Progenitor cell of endocrine pancreas (in vitro differentiated cells): ENCODE measurements at regions not wholly inside any gene's neighbourhood (a gene's known extent, or its start where the extent isn't known, plus 50 kb on each side); places are given as distances from the start of the nearest gene placed in this dataset.
"Not testable (repeated sequence)": the region's sequence is repeated elsewhere in the genome, so short reads cannot be mapped to it uniquely, and the experiment has no call there.

Experiments used
- DNase-seq: peaks from one replicate; pipeline ENCODE4 v3.0.0; 2021; ENCODE audit warnings: low spot score; ENCODE audit not compliant: unreplicated experiment
- H3K27ac Mint-ChIP-seq: 2 replicates; pipeline ENCODE4 v1.8.0; 2021; ENCODE audit warnings: mild to moderate bottlenecking, moderate library complexity, mixed read lengths
- H3K27me3 Mint-ChIP-seq: 2 replicates; pipeline ENCODE4 v1.8.0; 2021; ENCODE audit warnings: mixed read lengths
- H3K36me3 Mint-ChIP-seq: 2 replicates; pipeline ENCODE4 v1.8.0; 2022; ENCODE audit warnings: mixed read lengths; ENCODE audit not compliant: insufficient read depth
- H3K4me1 Mint-ChIP-seq: 2 replicates; pipeline ENCODE4 v1.8.0; 2021; ENCODE audit warnings: low read depth, mixed read lengths
- H3K4me3 Mint-ChIP-seq: 2 replicates; pipeline ENCODE4 v1.8.0; 2021; ENCODE audit warnings: low read depth, mild to moderate bottlenecking, moderate library complexity, mixed read lengths
- H3K9me3 Mint-ChIP-seq: 2 replicates; pipeline ENCODE4 v1.8.0; 2021; ENCODE audit warnings: low read depth, mixed read lengths
- CTCF ChIP-seq: fragments of 200-600 bp; sonication (generic); IDR thresholded peaks from one replicate; pipeline ENCODE4 v1.5.0; 2021; ENCODE audit warnings: antibody characterized with exemption, mild to moderate bottlenecking; ENCODE audit not compliant: unreplicated experiment

- Mint-ChIP-seq H3K9me3 (peaks cover 39% of the 10 kb centered on the region), H3K4me1 (no peaks in the 10 kb centered on the region), H3K36me3 (peaks cover 3% of the 10 kb centered on the region), H3K27me3 (no peaks in the 10 kb centered on the region), H3K4me3 (no peak overlapping the region), H3K27ac (peak overlapping the region; percentile 67)
- no peak for DNase-seq
- TF ChIP-seq CTCF, result no peak
These were observed 1515.9 kb upstream of the DEFB115 start for GRCh38 chr20:29741594-29741893.

DNA sequence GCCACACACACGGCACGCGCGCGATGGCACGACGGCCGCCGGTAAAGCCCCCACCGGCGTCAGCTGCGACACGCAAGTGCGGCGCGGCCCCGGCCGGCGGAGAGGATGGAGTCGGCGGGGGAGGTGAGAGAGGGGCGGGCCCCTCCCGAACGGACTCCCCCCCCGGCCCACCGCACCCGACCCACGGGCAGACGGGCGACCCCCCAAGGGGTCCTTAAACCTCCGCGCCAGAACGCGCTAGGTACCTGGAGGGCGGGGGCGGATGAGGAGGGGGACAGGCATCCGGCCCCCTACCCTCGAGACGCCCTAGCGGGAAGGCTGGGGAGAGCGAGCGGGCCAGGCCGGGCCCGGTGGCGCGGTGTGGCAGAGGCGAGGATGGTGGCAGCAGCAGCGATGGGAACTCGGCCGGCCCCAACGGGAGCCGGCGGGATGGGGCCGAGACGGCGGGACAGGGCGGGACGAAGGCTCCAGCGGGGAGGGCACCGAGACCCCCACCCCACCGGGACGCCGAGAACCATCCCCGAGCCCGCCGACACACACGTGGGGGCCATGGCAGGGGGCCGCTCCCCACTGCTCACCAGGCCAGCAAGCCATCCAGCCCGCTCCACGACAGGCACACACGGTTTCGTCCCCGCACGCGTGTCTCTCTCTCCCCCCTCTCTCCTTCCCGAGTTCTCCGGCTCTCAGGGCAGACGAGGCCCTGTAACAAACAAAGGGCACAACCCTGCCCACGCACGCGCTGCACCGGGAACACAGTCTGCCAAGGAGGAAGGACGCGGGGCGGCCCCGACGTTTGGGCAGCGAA, 1515.4 kb upstream of the DEFB115 start:
- Mint-ChIP-seq H3K4me3 (no peak overlapping the region), H3K36me3 (peaks cover 3% of the 10 kb centered on the region), H3K27me3 (no peaks in the 10 kb centered on the region), H3K27ac (no peak overlapping the region), H3K9me3 (peaks cover 40% of the 10 kb centered on the region), H3K4me1 (no peaks in the 10 kb centered on the region)
- no peak for DNase-seq
- TF ChIP-seq CTCF, result no peak

GRCh38 chr20:29742699-29743100, 1514.8 kb upstream of the DEFB115 start:
- DNase-seq, result no peak
- peaks cover 41% of the 10 kb centered on the region for H3K9me3 Mint-ChIP-seq
- no peak for TF ChIP-seq CTCF
- H3K27me3 Mint-ChIP-seq, result no peaks in the 10 kb centered on the region
- H3K4me3 Mint-ChIP-seq, result no peak overlapping the region
- H3K36me3 Mint-ChIP-seq, result peaks cover 2% of the 10 kb centered on the region
- H3K27ac Mint-ChIP-seq, result no peak overlapping the region
- H3K4me1 Mint-ChIP-seq, result no peaks in the 10 kb centered on the region

DNA sequence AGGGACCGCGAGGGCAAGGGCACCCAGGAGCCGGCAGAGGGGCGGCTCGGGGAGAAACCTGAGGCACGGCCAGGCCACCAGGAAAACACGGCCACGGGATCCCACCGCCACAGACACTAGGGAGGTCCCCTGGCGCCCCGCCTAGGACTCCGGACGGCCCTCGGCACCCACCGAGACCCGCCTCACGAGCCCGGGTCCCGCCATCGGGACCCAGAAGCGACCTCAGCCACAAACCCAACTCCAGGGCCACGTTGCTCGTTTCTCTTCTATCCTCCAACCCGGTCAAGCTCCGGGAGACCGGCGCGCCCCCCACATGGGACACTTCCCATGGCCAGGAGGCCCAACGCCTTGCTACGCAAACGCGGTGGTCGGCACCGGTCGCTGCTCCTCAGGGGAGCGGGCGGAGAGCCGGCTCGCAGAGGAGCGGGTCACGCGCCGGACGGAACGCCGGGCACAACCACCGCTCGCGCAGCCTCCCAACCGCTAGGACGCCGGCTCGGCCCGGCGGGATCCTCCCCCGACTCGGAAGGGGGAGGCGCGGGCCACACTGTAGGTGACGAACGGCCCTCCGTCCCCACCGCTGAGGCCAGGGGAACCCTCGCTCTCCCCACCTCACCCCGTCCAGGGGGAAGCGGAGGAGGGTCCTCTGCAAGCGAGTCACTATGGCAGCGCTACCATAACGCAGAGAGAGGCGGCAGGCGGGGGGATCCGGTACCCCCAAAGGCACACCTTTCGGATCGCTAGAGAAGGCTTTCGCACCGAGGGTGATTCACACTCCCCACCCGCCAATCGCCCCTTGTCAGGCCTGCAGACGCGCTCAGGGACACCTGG, 1514.1 kb upstream of the DEFB115 start:
- no peaks in the 10 kb centered on the region for H3K27me3 Mint-ChIP-seq
- H3K9me3 Mint-ChIP-seq, result peaks cover 41% of the 10 kb centered on the region
- H3K27ac Mint-ChIP-seq, result no peak overlapping the region
- H3K4me1 Mint-ChIP-seq, result no peaks in the 10 kb centered on the region
- peaks cover 2% of the 10 kb centered on the region for H3K36me3 Mint-ChIP-seq
- no peak for TF ChIP-seq CTCF
- no peak overlapping the region for H3K4me3 Mint-ChIP-seq
- DNase-seq, result no peak

GRCh38 chr20:29744071-29744470, 1513.4 kb upstream of the DEFB115 start:
- TF ChIP-seq CTCF, result no peak
- no peak for DNase-seq
- Mint-ChIP-seq H3K4me3 (no peak overlapping the region), H3K4me1 (no peaks in the 10 kb centered on the region), H3K27ac (no peak overlapping the region), H3K9me3 (peaks cover 37% of the 10 kb centered on the region), H3K27me3 (no peaks in the 10 kb centered on the region), H3K36me3 (peaks cover 2% of the 10 kb centered on the region)

DNA sequence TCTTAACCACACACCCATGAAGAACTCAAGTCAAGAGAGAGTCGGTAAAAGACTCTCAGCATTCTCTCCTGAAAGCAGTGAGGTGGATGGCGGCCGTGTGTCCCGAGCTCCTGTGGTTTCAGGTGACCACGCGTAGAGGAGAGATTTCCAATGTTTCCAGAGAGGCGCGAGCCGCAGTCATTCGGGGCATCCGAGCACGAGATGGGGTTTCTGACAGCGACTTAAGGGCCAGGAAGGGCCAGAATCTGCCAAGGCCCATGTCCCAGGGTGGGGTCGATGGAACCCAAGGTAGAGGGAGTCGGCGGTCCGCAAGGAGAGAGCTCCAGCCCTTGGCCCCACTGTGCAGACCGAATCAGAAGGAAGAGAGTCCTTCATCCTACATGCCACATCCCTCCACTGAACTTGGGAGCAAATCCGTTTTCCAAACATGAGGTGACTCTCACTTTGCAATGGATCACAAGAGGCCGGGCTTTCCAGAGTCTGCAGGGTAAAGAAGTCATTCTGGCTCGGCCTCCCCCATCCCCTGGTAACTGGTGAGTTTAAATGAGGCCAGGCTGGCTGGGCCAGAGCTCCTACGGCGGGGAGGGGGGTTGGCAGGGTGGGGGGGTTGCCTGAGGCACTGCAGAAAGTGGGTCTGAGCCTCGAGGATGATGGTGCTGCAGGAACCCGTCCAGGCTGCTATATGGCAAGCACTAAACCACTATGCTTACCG, 1511.8 kb upstream of the DEFB115 start:
- peaks cover 36% of the 10 kb centered on the region for H3K9me3 Mint-ChIP-seq
- H3K27ac Mint-ChIP-seq, H3K4me1 Mint-ChIP-seq, H3K4me3 Mint-ChIP-seq, H3K36me3 Mint-ChIP-seq, DNase-seq, H3K27me3 Mint-ChIP-seq: not testable (repeated sequence)
